GOT3 (cell line): ENCODE measurements at regions not wholly inside any gene's neighbourhood (a gene's known extent, or its start where the extent isn't known, plus 50 kb on each side); places are given as distances from the start of the nearest gene placed in this dataset.

Experiments used
- DNase-seq: peaks from one replicate; lab custom pipeline; 2025; ENCODE audit warnings: mixed read lengths; lab: John Stamatoyannopoulos, UW

DNA sequence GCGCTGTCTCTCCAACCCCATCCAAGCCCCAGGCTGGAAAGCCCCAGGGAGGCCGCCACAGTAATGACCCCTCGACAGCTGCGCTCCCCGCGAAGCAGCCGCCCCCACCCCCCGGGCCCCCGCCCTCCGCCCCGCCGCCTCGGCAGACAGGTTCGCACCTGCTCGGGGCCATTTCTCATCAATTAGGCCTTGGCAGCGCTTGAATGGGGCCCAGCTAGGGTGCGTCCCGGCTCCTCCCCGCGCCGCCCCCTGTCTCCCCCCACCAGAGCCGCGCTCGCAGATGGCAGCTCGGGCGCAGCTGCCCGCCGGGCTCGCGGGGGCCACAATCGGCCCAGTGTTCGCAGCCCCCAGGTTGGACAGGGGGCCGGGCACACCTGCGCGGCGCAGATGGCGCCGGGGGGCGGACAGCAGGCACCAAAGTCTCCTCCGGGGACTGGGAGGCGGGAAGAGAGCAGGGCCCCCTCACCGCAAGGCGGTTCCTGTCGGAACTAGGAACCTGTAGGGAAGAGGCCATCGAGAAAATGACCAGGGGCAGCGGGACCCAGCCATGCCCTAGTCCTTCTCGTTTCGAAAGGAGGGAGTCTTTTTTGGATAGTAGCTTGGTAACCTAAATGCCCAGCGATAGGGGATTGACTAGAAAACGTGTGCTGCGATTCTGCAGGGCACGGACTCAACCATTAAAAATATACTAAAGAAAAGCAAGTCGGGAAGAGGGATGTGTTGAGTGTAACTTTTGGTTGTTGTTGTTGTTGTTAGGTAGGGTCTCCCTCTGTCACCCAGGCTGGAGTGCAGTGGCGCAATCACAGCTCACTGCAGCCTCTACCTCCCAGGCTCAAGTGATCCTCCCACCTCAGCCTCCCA, 83.2 kb upstream of the EYA2 start:
- no peak for DNase-seq

DNA sequence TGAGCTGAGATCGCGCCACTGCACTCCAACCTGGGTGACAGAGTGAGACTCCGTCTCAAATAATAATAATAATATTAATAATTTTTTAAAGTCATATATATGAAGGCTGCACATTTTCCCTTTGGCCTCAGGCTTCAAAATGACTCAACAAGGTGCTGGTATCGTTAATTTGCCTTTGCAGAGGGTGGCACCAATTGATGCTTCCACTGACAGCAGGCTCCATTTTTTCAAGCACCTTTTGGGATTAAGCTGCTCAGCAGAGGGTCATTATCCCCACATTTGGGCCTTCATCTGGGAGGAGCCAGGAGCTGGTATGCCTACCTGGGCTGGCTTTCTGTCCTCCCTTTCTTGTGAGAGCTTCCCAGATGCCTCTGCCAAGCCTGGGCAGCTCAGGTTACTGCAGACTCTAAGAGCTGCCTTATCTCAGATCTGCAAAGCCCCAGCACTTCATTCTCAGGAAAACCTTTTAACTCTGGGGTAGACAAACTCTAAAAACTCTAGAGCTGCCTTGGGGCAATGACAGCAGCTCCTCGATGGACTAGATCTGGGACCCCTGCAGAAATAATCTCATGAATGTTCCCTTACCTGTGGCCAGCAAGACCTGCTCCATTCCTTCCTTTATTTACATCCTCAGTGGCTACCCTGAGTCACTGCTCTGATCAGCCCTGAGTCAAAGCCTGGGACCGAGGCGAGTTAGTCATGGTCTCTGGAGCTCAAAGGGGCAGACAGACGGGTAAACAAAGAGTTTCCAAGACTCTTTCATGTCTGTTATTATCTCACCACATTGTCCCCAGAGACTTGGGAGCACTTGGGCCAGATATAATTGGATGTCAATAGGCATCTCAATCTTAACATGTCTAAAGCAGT, 80.0 kb upstream of the EYA2 start:
- DNase-seq: peak; percentile 44

DNA sequence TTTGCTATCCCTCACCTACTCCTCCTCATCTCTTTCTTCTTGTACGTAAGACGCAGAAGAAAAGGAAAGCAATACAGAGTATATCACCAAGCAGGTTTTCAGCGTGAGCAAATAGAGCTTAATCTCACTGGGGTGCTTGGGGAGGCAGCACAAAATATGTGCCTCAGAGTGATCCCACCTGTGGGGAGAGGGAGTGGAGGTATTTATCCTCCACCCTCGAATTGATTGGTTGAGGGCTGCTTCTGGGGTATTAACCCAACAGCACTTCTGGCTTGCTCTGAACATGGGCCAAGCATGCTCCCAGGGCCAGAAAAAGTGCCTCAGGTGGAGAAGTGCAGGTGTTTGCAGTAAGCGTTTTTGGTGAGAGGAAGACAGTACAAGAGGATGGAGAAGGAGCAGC, 78.5 kb upstream of the EYA2 start:
- no peak for DNase-seq

DNA sequence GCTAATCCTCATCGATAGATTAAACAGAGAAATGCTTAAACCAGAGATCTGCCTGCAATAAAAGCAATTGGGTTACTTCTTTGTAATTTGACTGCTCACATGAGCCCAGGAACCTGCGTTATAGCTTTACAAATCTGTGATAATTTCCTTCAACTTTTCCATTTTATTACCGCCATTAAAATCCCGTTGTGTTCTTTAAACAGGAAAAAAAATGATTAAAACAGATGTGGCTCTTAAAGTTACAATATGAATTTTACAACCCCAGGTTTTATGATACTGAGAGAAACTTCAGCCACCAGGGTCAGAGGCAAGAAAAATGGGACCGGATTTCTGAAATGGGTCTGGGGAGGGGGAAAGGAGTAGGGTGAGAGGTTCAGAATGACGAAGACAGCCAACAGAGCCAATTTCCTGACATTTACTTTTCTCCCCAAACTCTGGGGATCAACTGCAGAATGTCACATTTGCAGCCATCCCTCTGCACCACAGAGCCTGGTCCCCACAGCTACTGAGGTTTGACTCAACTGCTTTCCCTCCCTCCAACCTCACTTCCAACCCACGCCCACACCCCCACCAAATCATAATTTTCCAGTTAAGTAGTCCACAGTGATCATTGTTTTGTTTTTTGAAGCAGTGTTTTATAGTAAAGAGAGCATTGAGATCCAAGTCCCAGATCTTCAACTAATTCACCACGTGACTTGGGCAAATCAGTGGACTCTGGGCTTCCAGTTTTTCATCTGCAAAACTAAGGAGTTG, 77.6 kb upstream of the EYA2 start:
- DNase-seq: no peak

DNA sequence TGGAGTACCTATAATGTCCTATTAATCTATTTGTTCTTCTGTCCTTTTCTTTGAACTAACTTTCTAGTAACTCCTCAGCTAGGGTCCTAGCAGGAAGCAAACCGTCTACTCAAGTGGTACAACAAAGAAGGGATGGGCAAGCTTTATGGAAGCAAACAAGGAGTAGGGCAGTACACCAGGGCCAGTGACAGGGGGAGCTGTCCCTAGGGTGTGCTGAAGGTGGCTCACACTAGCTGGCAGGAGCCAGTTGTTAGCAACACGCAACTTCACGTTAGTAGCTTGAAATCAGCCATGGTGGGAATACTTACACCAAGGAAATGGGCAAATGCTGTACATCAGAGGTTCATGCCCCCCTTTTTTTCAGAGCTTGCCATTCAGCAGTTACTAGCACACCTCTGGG, 74.0 kb upstream of the EYA2 start:
- no peak for DNase-seq

DNA sequence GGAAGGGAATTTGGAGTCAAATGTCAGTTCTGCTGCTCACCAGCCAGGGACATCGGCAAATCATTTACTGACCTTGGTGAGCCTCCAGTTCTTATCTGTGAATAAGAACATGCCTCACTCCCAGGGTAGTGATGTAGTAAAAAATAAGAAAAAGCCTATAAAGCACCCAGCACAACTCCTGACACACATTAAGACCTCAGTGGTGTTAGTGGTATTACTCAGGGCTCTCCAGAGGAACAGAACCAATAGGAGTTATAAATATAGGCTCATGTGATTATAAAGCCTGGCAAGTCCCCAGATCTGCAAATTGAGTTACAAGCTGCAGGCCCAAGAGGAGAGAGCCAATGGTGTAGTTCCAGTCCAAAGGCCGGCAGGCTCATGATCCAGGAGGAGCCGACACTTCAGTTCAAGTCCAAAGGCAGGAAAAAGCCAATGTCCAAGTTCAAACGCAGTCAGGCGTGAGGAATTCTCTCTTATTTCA, 71.3 kb upstream of the EYA2 start:
- no peak for DNase-seq

DNA sequence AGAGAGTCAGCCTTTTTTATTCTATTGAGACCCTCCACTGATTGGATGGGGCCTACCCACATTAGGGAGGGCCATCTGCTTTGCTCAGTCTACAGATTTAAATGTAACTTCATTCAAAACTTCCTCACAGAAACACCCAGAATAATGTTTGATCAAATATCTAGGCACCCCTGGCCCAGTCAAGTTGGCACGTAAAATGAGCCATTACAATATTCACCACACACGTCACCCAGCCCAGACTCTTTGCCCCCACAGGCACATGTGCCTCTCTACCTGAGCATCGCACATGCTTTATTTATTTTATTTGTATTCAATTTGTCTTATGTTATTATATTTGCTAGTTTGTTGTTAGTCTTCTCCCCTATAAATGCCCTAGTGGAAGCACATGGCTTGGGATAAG, 70.9 kb upstream of the EYA2 start:
- DNase-seq: no peak

DNA sequence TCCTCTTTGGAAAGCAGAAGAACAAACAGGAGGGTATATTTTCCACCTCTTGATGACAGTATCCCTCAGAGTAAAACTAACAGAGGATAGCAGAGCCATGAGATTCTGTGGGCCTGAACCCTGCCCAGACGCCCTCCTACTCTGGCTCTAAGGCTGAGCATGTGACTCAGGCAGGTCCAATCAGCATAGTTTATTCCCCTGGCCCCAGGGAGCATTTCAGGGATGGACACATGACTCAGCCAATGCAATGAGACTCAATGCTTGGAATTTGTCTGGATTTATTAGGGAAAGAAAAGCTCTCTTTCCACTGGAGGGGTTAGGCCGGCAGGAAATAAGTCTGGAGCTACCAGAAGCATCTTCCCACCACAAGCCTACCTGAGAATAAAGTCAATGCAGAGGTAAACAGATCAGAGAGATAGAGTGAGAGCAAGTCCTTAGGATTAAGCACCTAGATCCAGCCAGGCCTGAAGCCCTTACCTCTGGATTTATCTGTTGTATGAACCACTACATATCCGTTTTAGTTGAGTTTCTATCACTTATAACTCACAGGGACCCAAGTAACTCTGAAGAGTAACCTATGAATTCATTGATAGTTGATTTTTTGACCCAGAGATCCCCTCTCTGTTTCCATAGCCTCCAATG, 68.2 kb upstream of the EYA2 start:
- no peak for DNase-seq

DNA sequence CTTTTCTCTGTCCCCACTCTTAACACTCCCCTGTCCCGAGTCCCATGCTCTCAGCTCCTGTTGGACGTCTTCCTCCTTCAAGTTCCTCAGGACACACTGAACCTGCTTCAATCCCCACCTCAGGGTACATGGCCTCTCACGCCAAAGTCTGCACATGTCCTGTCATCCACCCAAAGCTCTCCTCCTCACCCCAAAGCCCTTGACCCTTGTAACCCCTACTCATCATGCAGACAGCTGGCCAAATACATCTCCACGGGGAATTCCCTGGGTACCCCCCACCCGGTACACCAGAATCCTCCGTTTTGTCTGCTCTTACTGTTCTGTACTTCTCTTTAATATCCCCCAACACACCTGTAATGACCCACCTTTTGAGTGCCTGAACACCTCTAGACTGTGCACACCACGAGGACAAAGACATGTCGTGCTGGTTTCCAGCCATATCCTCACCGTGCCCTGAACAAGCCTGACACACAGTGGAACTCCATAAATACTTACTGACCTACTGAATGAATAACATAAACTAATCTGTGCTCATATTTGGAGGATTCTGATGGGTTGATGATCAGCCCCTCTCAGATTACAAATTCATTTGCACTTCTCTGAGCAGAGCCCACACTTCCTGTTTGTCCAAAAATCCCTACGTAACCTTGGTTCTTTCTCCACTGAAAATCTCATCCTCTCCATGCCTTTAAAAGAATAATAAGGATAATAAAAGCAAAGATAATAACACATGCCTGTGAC, 66.8 kb upstream of the EYA2 start:
- no peak for DNase-seq

DNA sequence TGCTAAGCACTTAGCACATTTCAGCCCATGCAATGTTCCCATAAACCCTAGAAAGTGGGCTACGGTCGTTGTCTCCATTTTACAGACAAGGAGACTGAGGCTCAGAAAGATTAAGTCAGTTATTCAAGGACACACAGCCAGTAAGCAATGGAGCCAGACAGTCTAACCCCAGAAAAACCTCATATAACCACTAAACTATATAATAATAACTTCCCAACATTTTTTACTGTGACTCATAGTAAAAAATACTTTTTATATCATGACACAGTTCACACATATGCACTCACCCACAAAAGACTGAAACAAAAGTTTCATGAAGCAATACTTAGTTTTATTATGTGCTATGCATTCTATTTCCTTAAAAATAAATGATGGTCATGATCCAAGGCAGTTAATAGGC, 66.2 kb upstream of the EYA2 start:
- no peak for DNase-seq

DNA sequence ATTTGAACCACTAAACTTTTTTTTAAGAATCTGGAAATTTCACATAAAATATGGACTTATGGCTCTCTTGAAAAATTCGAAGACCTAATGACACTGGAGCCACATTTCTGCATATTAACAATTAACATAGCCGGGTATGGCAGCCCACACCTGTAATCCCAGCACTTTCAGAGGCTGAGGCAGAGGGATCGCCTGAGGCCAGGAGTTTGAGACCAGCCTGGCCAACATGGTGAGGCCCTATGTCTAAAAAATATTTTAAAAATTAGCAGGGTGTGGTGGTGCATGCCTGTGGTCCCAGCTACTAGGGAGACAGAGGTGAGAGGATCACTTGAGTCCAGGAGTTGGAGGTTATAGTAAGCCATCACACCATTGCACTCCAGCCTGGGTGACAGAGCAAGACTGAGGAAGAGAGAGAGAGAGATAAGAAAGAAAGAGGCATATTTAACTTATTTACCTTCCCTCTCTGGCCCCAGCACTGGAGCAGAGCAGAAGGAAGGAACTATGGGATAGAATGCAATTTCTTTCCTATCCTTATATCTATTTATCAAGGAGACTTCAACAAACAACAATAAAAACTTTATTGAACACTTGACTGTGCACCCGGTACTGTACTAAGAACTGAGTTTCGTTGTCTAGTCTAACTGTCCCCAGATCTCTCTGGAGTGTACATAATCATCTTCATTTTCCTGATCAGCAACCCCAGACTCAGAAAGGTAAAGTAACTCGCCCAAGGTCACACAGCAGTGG, 63.6 kb upstream of the EYA2 start:
- DNase-seq: no peak

DNA sequence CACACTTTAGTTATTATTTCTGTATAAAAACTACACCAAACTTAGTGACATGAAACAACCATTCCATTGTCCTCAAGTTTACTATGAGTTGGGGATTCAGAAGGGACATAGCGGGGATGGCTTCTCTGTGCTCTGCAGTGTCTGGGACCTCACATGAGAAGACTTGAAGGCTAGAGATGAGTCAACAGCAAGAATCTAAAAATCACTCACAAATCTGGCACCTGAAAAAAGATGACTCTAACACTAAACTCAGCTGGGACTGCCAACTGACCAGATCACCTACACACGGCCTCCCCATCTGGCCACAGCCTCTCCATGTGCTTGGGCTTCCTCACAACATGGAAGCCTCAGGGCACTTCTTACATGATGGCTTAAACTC, 63.0 kb upstream of the EYA2 start:
- no peak for DNase-seq

DNA sequence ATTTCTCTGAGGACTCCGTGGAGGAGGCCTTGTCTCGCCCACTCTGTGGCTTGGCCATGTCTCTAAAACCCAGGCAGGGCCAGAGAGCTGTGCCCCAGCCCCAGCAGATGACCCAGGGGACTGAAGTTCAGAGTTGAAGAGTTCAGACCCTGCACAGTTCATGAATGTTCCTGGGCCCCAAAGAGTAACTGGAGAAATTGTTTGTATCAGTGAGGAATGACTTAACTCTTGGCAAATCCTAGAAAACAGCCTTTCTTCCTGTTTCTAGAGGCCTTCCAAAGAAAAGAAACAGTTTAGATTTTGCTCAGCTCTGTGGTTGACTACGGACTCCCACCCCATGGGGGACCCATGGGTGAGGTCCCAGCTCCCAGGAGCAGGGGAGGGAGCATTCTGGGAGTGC, 62.1 kb upstream of the EYA2 start:
- DNase-seq: no peak

DNA sequence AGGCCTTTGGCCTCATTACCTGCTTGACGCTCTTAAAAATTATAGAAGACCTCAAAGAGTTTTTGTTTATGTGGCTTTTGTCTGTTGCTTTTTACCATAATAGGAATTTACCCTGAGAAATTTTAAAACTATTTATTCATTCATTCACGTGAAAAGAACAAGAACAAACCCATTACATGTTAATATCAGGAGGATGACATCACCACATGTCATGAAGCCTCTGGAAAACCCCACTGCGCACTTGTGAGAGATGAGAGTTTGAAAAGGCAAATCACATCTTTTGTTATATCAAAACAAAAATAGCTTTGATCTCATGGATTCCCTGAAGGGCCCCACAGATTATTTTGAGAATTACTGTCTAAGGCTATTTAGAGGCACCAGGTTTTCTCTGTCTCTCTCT, 61.3 kb upstream of the EYA2 start:
- DNase-seq: no peak

DNA sequence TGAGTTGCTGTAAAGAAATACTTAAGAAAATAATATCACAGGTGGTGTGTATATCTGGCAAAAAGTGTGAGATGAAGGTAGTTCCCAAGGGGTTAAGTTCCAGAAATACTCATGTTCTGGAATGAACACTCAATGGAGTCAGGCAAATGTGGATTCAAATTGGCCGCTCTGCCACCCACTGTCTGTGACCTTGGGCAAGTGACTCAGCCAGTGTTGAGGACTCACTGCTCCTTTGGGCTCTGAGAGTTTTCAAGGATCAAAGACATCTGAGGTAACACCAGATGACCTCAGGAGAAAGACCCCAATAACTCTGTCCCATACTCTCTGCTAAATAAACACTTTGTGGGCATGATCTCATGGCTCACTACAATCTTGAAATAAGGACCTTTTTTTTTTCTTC, 59.2 kb upstream of the EYA2 start:
- no peak for DNase-seq

DNA sequence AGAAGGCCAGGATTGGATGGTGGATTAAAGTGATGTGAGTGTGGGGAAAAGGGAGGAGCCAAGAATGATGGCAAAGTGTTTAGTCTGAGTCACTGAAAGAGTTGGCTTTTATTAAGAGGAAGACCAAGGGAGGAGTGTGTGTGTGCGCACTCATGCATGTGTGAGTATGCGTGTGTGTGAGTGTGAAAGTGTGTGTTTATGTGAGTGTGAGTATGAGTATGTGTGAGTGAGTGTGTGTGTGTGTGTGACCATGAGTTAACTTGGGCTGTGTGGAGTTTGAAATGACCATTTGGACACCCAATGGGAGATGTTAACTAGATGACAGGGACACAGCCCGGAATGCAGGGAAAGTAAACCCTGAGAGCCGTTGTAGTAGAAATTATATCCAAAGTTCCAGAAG, 57.6 kb upstream of the EYA2 start:
- no peak for DNase-seq

DNA sequence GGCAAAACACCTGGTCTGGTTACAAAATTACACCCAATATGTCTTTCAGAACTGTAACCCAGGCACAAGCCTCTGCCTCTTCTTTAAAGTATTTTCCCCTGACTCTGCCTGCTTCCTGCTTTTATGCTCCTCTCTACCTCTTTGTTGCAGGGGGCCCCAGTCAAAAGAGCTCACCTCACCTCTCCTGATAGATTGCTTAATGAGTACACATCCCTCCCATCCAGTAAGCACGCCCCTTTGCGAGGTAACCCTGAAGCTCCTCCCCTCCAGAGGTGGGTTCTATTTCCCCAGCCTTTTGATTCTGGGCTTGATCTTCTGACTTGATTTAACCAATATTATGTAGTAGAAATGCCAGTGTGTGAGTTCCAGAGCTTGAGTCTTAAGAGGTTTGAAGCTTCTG, 56.6 kb upstream of the EYA2 start:
- no peak for DNase-seq

DNA sequence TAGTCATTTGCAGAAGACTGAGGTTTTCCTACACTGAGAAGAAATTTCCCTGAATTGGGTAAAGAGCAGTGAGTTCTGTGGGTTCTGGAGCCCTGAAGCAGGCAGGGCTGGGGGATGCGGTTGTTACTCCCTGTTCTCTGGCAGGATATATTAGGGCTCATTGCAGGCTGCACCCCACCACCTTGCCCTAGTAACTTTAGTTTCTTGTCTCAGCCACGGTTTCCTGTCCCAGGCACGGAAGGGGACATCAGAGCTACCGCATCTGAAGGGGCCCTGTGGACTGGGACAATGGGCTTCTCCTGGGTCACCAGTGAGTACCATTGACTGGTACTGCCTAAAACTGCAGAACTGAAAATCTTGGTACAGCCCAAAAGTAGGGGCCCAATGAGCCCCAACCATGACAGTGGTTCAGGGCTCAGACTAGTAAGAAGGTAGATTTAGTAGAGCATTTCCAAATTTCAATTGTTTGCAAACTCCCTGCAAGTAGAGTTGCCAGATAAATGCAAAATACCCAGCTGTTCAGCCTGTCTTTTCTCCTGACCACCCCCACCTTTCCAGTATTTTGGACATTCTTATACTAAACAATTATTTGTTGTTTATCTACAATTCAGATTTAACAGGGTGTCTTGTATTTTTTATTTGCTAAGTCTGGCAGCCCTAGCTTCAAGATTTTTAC, 54.5 kb upstream of the EYA2 start:
- no peak for DNase-seq
